ENCODE measurements at regions not wholly inside any gene's neighbourhood (a gene's known extent, or its start where the extent isn't known, plus 50 kb on each side); places are given as distances from the start of the nearest gene placed in this dataset.

DNA sequence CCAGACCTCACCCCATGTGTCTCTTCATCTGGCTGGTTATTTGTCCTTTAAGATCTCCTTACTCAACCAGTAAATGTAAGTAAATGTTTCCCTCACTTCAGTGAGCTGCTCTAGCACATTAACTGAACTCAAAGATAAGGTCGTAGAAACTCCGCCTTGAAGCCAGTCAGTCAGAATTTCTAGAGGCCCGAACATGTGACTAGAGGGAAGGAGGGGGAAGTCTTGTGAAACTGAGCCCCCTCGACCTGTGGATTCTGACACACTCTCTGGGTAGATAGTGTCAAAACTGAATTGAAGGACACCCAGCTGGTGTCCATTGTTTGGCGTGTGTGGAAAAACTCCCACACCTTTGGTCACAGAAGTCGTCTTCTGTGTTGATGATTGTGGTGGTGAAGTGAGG, 933.9 kb downstream of the ADGRL3 start:
- no peak overlapping the region for H3K4me2 ChIP-seq (ENCODE audit: control insufficient read depth, insufficient read depth)
- no peak for DNase-seq (ENCODE audit: low read depth, low spot score)
- H3K4me3 ChIP-seq, result no peak overlapping the region
- ChIA-PET RAD21 (ENCODE audit: unreplicated experiment) (no interaction called here), SMC1A (ENCODE audit: uncharacterized antibody, unreplicated experiment) (interaction anchor here (1.2 kb wide), 1 partner anchor 15 kb away, joined by 3 read pairs; no protein-coding TSS in a partner anchor), CTCF (no interaction called here), POLR2A (no interaction called here)
- BruUV-seq (replicated peaks), result no TSS peak
- H3K79me2 ChIP-seq (ENCODE audit: control insufficient read depth, insufficient read depth, low read length), result no peaks in the 10 kb centered on the region
- in situ Hi-C loops (cut with MboI), result no loop called here
- no peaks in the 10 kb centered on the region for H3K4me1 ChIP-seq (ENCODE audit: control insufficient read depth, insufficient read depth, low read length)
- no peak for ATAC-seq
- H3K27me3 ChIP-seq (replicated peaks in 1 of 2; ENCODE audit: control insufficient read depth in 2 of 2, insufficient read depth in 2 of 2, low read length in 1 of 2), result no peaks in the 10 kb centered on the region
- no peak overlapping the region for H2AFZ ChIP-seq (ENCODE audit: control insufficient read depth, low read depth, low read length)
- H3K9ac ChIP-seq (ENCODE audit: control insufficient read depth, insufficient read depth, low read length), result no peak overlapping the region
- H3K36me3 ChIP-seq (ENCODE audit: control insufficient read depth in 2 of 2, insufficient read depth in 2 of 2, low read length in 1 of 2), result no peaks in the 10 kb centered on the region
- intact Hi-C loops (cut with micrococcal nuclease; ENCODE audit: unreplicated experiment), result no loop called here
- no peaks in the 10 kb centered on the region for H4K20me1 ChIP-seq (ENCODE audit: control insufficient read depth, insufficient read depth)
- FAIRE-seq, result no peak
- no peak for TF ChIP-seq IRF4 (IDR thresholded peaks at IDR 0.05; ENCODE audit: low read depth, low read length)
- TF ChIP-seq, protein P1, sequence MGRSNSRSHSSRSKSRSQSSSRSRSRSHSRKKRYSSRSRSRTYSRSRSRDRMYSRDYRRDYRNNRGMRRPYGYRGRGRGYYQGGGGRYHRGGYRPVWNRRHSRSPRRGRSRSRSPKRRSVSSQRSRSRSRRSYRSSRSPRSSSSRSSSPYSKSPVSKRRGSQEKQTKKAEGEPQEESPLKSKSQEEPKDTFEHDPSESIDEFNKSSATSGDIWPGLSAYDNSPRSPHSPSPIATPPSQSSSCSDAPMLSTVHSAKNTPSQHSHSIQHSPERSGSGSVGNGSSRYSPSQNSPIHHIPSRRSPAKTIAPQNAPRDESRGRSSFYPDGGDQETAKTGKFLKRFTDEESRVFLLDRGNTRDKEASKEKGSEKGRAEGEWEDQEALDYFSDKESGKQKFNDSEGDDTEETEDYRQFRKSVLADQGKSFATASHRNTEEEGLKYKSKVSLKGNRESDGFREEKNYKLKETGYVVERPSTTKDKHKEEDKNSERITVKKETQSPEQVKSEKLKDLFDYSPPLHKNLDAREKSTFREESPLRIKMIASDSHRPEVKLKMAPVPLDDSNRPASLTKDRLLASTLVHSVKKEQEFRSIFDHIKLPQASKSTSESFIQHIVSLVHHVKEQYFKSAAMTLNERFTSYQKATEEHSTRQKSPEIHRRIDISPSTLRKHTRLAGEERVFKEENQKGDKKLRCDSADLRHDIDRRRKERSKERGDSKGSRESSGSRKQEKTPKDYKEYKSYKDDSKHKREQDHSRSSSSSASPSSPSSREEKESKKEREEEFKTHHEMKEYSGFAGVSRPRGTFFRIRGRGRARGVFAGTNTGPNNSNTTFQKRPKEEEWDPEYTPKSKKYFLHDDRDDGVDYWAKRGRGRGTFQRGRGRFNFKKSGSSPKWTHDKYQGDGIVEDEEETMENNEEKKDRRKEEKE (IDR thresholded peaks at IDR 0.05), result no peak
- no peak for TF ChIP-seq SREBF1 (IDR thresholded peaks at IDR 0.05; ENCODE audit: low read length)
- no peak for TF ChIP-seq STAT1 (conservative IDR thresholded peaks at IDR 0.05)
- no peak for TF ChIP-seq RELA (IDR thresholded peaks at IDR 0.05; ENCODE audit: borderline replicate concordance, partially characterized antibody)
- TF ChIP-seq, protein P2, sequence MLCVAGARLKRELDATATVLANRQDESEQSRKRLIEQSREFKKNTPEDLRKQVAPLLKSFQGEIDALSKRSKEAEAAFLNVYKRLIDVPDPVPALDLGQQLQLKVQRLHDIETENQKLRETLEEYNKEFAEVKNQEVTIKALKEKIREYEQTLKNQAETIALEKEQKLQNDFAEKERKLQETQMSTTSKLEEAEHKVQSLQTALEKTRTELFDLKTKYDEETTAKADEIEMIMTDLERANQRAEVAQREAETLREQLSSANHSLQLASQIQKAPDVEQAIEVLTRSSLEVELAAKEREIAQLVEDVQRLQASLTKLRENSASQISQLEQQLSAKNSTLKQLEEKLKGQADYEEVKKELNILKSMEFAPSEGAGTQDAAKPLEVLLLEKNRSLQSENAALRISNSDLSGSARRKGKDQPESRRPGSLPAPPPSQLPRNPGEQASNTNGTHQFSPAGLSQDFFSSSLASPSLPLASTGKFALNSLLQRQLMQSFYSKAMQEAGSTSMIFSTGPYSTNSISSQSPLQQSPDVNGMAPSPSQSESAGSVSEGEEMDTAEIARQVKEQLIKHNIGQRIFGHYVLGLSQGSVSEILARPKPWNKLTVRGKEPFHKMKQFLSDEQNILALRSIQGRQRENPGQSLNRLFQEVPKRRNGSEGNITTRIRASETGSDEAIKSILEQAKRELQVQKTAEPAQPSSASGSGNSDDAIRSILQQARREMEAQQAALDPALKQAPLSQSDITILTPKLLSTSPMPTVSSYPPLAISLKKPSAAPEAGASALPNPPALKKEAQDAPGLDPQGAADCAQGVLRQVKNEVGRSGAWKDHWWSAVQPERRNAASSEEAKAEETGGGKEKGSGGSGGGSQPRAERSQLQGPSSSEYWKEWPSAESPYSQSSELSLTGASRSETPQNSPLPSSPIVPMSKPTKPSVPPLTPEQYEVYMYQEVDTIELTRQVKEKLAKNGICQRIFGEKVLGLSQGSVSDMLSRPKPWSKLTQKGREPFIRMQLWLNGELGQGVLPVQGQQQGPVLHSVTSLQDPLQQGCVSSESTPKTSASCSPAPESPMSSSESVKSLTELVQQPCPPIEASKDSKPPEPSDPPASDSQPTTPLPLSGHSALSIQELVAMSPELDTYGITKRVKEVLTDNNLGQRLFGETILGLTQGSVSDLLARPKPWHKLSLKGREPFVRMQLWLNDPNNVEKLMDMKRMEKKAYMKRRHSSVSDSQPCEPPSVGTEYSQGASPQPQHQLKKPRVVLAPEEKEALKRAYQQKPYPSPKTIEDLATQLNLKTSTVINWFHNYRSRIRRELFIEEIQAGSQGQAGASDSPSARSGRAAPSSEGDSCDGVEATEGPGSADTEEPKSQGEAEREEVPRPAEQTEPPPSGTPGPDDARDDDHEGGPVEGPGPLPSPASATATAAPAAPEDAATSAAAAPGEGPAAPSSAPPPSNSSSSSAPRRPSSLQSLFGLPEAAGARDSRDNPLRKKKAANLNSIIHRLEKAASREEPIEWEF (IDR thresholded peaks at IDR 0.05; ENCODE audit: insufficient replicate concordance, low read depth, low read length), result no peak
- TF ChIP-seq, protein P3, sequence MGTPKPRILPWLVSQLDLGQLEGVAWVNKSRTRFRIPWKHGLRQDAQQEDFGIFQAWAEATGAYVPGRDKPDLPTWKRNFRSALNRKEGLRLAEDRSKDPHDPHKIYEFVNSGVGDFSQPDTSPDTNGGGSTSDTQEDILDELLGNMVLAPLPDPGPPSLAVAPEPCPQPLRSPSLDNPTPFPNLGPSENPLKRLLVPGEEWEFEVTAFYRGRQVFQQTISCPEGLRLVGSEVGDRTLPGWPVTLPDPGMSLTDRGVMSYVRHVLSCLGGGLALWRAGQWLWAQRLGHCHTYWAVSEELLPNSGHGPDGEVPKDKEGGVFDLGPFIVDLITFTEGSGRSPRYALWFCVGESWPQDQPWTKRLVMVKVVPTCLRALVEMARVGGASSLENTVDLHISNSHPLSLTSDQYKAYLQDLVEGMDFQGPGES (IDR thresholded peaks at IDR 0.05), result no peak
- TF ChIP-seq, protein P4, sequence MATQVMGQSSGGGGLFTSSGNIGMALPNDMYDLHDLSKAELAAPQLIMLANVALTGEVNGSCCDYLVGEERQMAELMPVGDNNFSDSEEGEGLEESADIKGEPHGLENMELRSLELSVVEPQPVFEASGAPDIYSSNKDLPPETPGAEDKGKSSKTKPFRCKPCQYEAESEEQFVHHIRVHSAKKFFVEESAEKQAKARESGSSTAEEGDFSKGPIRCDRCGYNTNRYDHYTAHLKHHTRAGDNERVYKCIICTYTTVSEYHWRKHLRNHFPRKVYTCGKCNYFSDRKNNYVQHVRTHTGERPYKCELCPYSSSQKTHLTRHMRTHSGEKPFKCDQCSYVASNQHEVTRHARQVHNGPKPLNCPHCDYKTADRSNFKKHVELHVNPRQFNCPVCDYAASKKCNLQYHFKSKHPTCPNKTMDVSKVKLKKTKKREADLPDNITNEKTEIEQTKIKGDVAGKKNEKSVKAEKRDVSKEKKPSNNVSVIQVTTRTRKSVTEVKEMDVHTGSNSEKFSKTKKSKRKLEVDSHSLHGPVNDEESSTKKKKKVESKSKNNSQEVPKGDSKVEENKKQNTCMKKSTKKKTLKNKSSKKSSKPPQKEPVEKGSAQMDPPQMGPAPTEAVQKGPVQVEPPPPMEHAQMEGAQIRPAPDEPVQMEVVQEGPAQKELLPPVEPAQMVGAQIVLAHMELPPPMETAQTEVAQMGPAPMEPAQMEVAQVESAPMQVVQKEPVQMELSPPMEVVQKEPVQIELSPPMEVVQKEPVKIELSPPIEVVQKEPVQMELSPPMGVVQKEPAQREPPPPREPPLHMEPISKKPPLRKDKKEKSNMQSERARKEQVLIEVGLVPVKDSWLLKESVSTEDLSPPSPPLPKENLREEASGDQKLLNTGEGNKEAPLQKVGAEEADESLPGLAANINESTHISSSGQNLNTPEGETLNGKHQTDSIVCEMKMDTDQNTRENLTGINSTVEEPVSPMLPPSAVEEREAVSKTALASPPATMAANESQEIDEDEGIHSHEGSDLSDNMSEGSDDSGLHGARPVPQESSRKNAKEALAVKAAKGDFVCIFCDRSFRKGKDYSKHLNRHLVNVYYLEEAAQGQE (IDR thresholded peaks at IDR 0.05; ENCODE audit: low read depth, low read length), result no peak
- no peak for TF ChIP-seq PAX8 (IDR thresholded peaks at IDR 0.05)
- TF ChIP-seq SMC3 (IDR thresholded peaks at IDR 0.05; ENCODE audit: borderline replicate concordance, low read length), result no peak
- TF ChIP-seq KLF5 (IDR thresholded peaks at IDR 0.05; ENCODE audit: partially characterized antibody), result no peak
- TF ChIP-seq MTA3 (IDR thresholded peaks at IDR 0.05; ENCODE audit: borderline replicate concordance, low read length), result no peak
- no peak for TF ChIP-seq RAD21 (IDR thresholded peaks at IDR 0.05; ENCODE audit: insufficient read depth, low read depth, low read length)
- 42% methylated on average over 6 of the region's 6 CpGs for WGBS (ENCODE audit: insufficient coverage, insufficient replicate concordance, low lambda C conversion rate, missing lambda C conversion rate)
- H3K27ac ChIP-seq (ENCODE audit: control insufficient read depth, insufficient read depth), result no peak overlapping the region
- no peaks in the 10 kb centered on the region for H3K9me3 ChIP-seq (replicated peaks; ENCODE audit: control insufficient read depth, insufficient read depth, low read length)

Data from GM12878 (cell line).